IMR-90 (cell line): ENCODE measurements at regions not wholly inside any gene's neighbourhood (a gene's known extent, or its start where the extent isn't known, plus 50 kb on each side); places are given as distances from the start of the nearest gene placed in this dataset.
"Not testable (repeated sequence)": the region's sequence is repeated elsewhere in the genome, so short reads cannot be mapped to it uniquely, and the experiment has no call there.

ENCODE experiments used
- ATAC-seq: fragments of 200-7000 bp; cut with Tn5 transposase; 2 replicates; pipeline ENCODE4 v1.9.1; 2020; ENCODE audit warnings: low read depth, mild to moderate bottlenecking, moderate library complexity
- BruUV-seq: library from RNA; stranded (reverse); fragments of 400-500 nt; replicated peaks from 2 replicates; lab custom pipeline; 2021; lab: Mats Ljungman, UMichigan
- CTCF ChIA-PET: fragments of 300-600 bp; formaldehyde crosslinking; extraction: SDS; loops from one replicate; lab custom pipeline; 2021; ENCODE audit warnings: antibody characterized with exemption; lab: Yijun Ruan, JAX
- POLR2A ChIA-PET: fragments of 300-600 bp; sonication (Branson Sonifier 250); formaldehyde crosslinking; loops from one replicate; lab custom pipeline; 2022; ENCODE audit warnings: antibody characterized with exemption; ENCODE audit not compliant: unreplicated experiment; lab: Charles Lee
- DNase-seq: peaks from one replicate; pipeline ENCODE4 v3.0.0; 2013
- H2AFZ ChIP-seq: replicated peaks from 2 replicates; pipeline ENCODE3; 2013; ENCODE audit warnings: low read length, mild to moderate bottlenecking; ENCODE audit not compliant: poor library complexity
- H2AK5ac ChIP-seq: 2 replicates; pipeline ENCODE4 v1.6.1; 2013; ENCODE audit warnings: low read depth, low read length, inconsistent platforms
- H2AK9ac ChIP-seq: replicated peaks from 2 replicates; pipeline ENCODE3; 2013; ENCODE audit warnings: mild to moderate bottlenecking, low read depth, low read length, moderate library complexity; ENCODE audit not compliant: poor library complexity
- H2BK120ac ChIP-seq: 2 replicates; pipeline ENCODE4 v1.6.1; 2013; ENCODE audit warnings: low read depth, low read length, inconsistent platforms
- H2BK15ac ChIP-seq: 3 replicates; pipeline ENCODE4 v1.6.1; 2013; ENCODE audit warnings: low read depth, low read length, inconsistent platforms
- H2BK20ac ChIP-seq: 2 replicates; pipeline ENCODE4 v1.6.1; 2013; ENCODE audit warnings: low read depth, mild to moderate bottlenecking, inconsistent platforms, low read length, moderate library complexity
- H2BK5ac ChIP-seq: 2 replicates; pipeline ENCODE4 v1.6.1; 2013; ENCODE audit warnings: mild to moderate bottlenecking, low read depth, low read length, inconsistent platforms; ENCODE audit not compliant: poor library complexity, severe bottlenecking
- H3K14ac ChIP-seq: replicated peaks from 2 replicates; pipeline ENCODE4 v1.6.1; 2013; ENCODE audit warnings: low read depth, low read length, inconsistent platforms
- H3K18ac ChIP-seq: 2 replicates; pipeline ENCODE4 v1.6.1; 2013; ENCODE audit warnings: low read depth, low read length, control low read depth
- H3K23ac ChIP-seq: 2 replicates; pipeline ENCODE4 v1.6.1; 2013; ENCODE audit warnings: low read depth, low read length, inconsistent platforms
- H3K27ac ChIP-seq: 2 replicates; pipeline ENCODE4 v1.5.1; 2013; ENCODE audit warnings: mild to moderate bottlenecking, control low read depth, low read length; ENCODE audit not compliant: insufficient read depth
- H3K27me3 ChIP-seq: 2 replicates; pipeline ENCODE4 v1.6.1; 2013; ENCODE audit warnings: low read length; ENCODE audit not compliant: control insufficient read depth, insufficient read depth
- H3K36me3 ChIP-seq: 2 replicates; pipeline ENCODE4 v1.6.1; 2013; ENCODE audit warnings: low read length, mixed read lengths; ENCODE audit not compliant: control insufficient read depth, insufficient read depth
- H3K4ac ChIP-seq: 2 replicates; pipeline ENCODE4 v1.6.1; 2013; ENCODE audit warnings: low read depth, low read length, inconsistent platforms
- H3K4me1 ChIP-seq: 2 replicates; pipeline ENCODE4 v1.6.1; 2013; ENCODE audit warnings: low read length, mixed read lengths; ENCODE audit not compliant: control insufficient read depth, insufficient read depth
- H3K4me2 ChIP-seq: 2 replicates; pipeline ENCODE4 v1.6.1; 2013; ENCODE audit warnings: low read depth, mild to moderate bottlenecking, control low read depth, low read length, moderate library complexity
- H3K4me3 ChIP-seq: 2 replicates; pipeline ENCODE4 v1.5.1; 2013; ENCODE audit warnings: low read depth, mild to moderate bottlenecking, control low read depth, low read length, moderate library complexity; ENCODE audit not compliant: insufficient read depth
- H3K56ac ChIP-seq: 2 replicates; pipeline ENCODE4 v1.6.1; 2013; ENCODE audit warnings: low read length, inconsistent platforms; ENCODE audit not compliant: insufficient read depth; ENCODE audit errors: extremely low read depth
- H3K79me1 ChIP-seq, 2 experiments: 2 replicates each; pipeline ENCODE4 v1.6.1; 2013; ENCODE audit warnings: low read length in 2 of 2, inconsistent platforms in 1 of 2, low read depth in 1 of 2
- H3K9ac ChIP-seq: 2 replicates; pipeline ENCODE4 v1.6.1; 2013; ENCODE audit warnings: low read depth, low read length, control low read depth
- H3K9me1 ChIP-seq: 2 replicates; pipeline ENCODE4 v1.6.1; 2013; ENCODE audit warnings: low read length, inconsistent platforms; ENCODE audit not compliant: insufficient read depth
- H3K9me3 ChIP-seq: 2 replicates; pipeline ENCODE4 v1.6.1; 2013; ENCODE audit warnings: low read length; ENCODE audit not compliant: control insufficient read depth, insufficient read depth
- H4K20me1 ChIP-seq: 2 replicates; pipeline ENCODE4 v1.6.1; 2013; ENCODE audit warnings: low read length, inconsistent platforms; ENCODE audit not compliant: insufficient read depth
- H4K5ac ChIP-seq: 2 replicates; pipeline ENCODE4 v1.6.1; 2013; ENCODE audit warnings: mild to moderate bottlenecking, low read depth, low read length, control low read depth
- H4K8ac ChIP-seq, 2 experiments: 2 replicates each; pipeline ENCODE4 v1.6.1; 2013; ENCODE audit warnings: low read depth in 2 of 2, low read length in 2 of 2, control low read depth in 1 of 2, inconsistent platforms in 1 of 2
- H4K91ac ChIP-seq: 2 replicates; pipeline ENCODE4 v1.6.1; 2013; ENCODE audit warnings: low read depth, low read length, inconsistent platforms; ENCODE audit not compliant: insufficient read depth
- MAFK ChIP-seq: IDR thresholded peaks from 2 replicates; pipeline ENCODE4 v1.6.1; 2012; ENCODE audit warnings: low read depth, low read length, improper control_type of control experiment
- MXI1 ChIP-seq: IDR thresholded peaks from 2 replicates; pipeline ENCODE4 v1.6.1; 2012; ENCODE audit warnings: low read depth, mild to moderate bottlenecking, low read length, moderate library complexity, borderline replicate concordance
- RAD21 ChIP-seq: IDR thresholded peaks from 2 replicates; pipeline ENCODE4 v1.6.1; 2012; ENCODE audit warnings: low read length, improper control_type of control experiment
- WGBS, 2 experiments: methylation state at CpG; one replicate each; pipeline versions ENCODE4 v1.1.5 to v1.1.7; 2013; ENCODE audit warnings: missing lambda C conversion rate in 2 of 2; ENCODE audit not compliant: insufficient read length in 1 of 2; ENCODE audit errors: extremely low coverage in 2 of 2; 5-methylcytosine and 5-hydroxymethylcytosine counted together
- dilution Hi-C: fragments of 300-500 bp; cut with HindIII; formaldehyde crosslinking; loops from one replicate; pipeline ENCODE4 v1.14.3; 2018; ENCODE audit warnings: low sequenced_read_pairs; ENCODE audit not compliant: unreplicated experiment
- in situ Hi-C: fragments of 300-500 bp; cut with MboI; formaldehyde crosslinking; loops from 3 replicates; pipeline ENCODE4 v1.14.3; 2019; ENCODE audit warnings: low sequenced_read_pairs, inconsistent platforms, mixed read lengths
- intact Hi-C: fragments of 100-400 bp; cut with micrococcal nuclease; formaldehyde crosslinking; loops from 2 replicates; pipeline ENCODE4 v1.10.0; 2022

DNA sequence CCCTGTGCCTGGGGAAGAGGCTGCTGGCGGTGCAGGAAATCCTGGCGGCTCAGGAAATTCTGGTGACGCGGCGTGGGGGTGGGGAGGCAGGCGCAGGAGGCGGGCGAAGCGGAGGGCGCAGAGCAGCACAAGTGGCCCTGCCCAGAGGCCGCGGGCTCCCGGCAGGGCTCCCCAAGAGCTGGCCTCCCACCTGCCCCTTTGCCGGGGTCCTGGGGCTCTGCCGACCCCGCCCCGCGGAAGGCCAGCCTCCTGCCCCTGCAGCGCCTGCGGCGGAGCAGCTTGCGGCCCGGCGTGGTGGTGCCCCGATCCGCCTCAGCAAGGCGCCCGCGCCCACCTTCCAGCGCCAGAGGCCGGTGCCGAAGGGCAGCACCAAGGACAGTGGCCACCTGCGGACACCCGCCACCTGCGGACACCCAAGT, 100.2 kb upstream of the OR4C13 start:
- Histone ChIP-seq H2BK15ac (no peak overlapping the region), H3K36me3 (no peaks in the 10 kb centered on the region), H3K14ac (no peak overlapping the region), H3K4ac (no peak overlapping the region), H3K79me1 (no peaks in the 10 kb centered on the region), H4K91ac (no peak overlapping the region), H3K56ac (no peak overlapping the region), H2BK5ac (no peak overlapping the region), H2BK120ac (no peak overlapping the region), H3K27ac (no peak overlapping the region), H3K4me1 (no peaks in the 10 kb centered on the region), H2AK9ac (no peak overlapping the region), H2BK20ac (no peak overlapping the region), H3K18ac (no peak overlapping the region), H4K20me1 (no peaks in the 10 kb centered on the region), H3K27me3 (no peaks in the 10 kb centered on the region), H4K5ac (no peak overlapping the region), H2AFZ (no peak overlapping the region), H3K9ac (no peak overlapping the region), H3K9me3 (peaks cover 7% of the 10 kb centered on the region; the same call in 1 of the 2 replicates), H3K4me2 (no peak overlapping the region), H2AK5ac (no peak overlapping the region), H4K8ac (no peak overlapping the region), H3K9me1 (no peaks in the 10 kb centered on the region), H3K23ac (no peak overlapping the region), H3K4me3 (no peak overlapping the region)
- ChIA-PET CTCF (no interaction called here), POLR2A (no interaction called here)
- DNase-seq: no peak
- BruUV-seq: no TSS peak
- WGBS, 2 experiments: 52% methylated on average over 9 of the region's 35 CpGs; no CpG with 5 or more reads in 1 of the 2 experiments
- no peak for ATAC-seq
- in situ Hi-C loops (no loop called here), dilution Hi-C loops (no loop called here), intact Hi-C loops (no loop called here)
- TF ChIP-seq MAFK (no peak), RAD21 (no peak), MXI1 (no peak)

DNA sequence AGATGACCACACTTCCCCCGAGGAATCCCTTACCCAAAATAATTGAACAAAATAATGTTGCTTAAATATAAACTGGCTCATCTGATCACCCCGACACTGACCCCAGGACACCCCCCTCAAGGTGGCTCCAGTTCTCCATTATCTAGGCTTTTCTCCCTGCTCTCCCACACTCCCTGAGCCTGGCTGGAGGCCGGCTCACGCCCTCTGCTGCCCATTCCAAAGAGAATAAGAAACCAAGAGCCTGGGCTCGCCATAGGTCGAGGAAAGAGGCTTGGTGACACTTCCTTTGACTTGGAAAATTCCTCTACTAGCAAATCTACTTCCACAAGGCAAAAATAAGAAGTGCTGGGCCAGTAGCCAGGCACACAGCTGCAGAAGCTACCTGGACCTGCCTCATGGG, 63.3 kb upstream of the OR4C13 start:
- H3K4me1 ChIP-seq, H2AFZ ChIP-seq, H2BK120ac ChIP-seq, BruUV-seq, H4K20me1 ChIP-seq, H4K8ac ChIP-seq, H2BK15ac ChIP-seq, H3K9me1 ChIP-seq, dilution Hi-C loops, H3K9me3 ChIP-seq, H2AK9ac ChIP-seq, H3K9ac ChIP-seq, H3K4ac ChIP-seq, CTCF ChIA-PET, H3K36me3 ChIP-seq, H4K5ac ChIP-seq, H2BK5ac ChIP-seq, H3K27me3 ChIP-seq, H4K91ac ChIP-seq, H3K18ac ChIP-seq, H3K4me3 ChIP-seq, H3K27ac ChIP-seq, POLR2A ChIA-PET, H3K56ac ChIP-seq, intact Hi-C loops, H3K4me2 ChIP-seq, ATAC-seq, DNase-seq, in situ Hi-C loops, H2BK20ac ChIP-seq, H3K14ac ChIP-seq, H3K23ac ChIP-seq, H2AK5ac ChIP-seq, H3K79me1 ChIP-seq: not testable (repeated sequence)
- WGBS, 2 experiments: no CpG with 5 or more reads among the region's 6 CpGs
